ENCODE measurements at regions not wholly inside any gene's neighbourhood (a gene's known extent, or its start where the extent isn't known, plus 50 kb on each side); places are given as distances from the start of the nearest gene placed in this dataset.
"Not testable (repeated sequence)": the region's sequence is repeated elsewhere in the genome, so short reads cannot be mapped to it uniquely, and the experiment has no call there.

- Mint-ChIP-seq H3K9me3 (peaks cover 7 to 38% of the 10 kb centered on the region in 2 donors), H3K27ac (no peak overlapping the region), H3K36me3 (ENCODE audit: insufficient read depth) (no peaks in the 10 kb centered on the region), H3K4me3 (no peak overlapping the region), H3K27me3 (no peaks in the 10 kb centered on the region), H3K4me1 (ENCODE audit: low read depth in 2 of 2) (no peaks in the 10 kb centered on the region)
- DNase-seq: no peak
- no peak for ATAC-seq (replicated peaks)
Measured at GRCh38 chr7:153158149-153158548, 398.6 kb downstream of the ACTR3B start.

- Mint-ChIP-seq H3K4me1 (ENCODE audit: low read depth in 2 of 2) (no peaks in the 10 kb centered on the region), H3K27me3 (no peaks in the 10 kb centered on the region), H3K4me3 (no peak overlapping the region), H3K36me3 (ENCODE audit: insufficient read depth) (no peaks in the 10 kb centered on the region), H3K9me3 (peaks cover 2 to 36% of the 10 kb centered on the region in 2 donors), H3K27ac (no peak overlapping the region)
- DNase-seq (no peak), ATAC-seq (replicated peaks) (no peak)
Measured at GRCh38 chr7:153170287-153170686, 410.7 kb downstream of the ACTR3B start.

GRCh38 chr7:153185936-153186335 lies 426.4 kb downstream of the ACTR3B start:
- no peak overlapping the region for H3K27ac Mint-ChIP-seq
- DNase-seq (no peak), ATAC-seq (replicated peaks) (no peak)
- no peaks in the 10 kb centered on the region for H3K4me1 Mint-ChIP-seq (ENCODE audit: low read depth in 2 of 2)
- H3K36me3 Mint-ChIP-seq (ENCODE audit: insufficient read depth): no peaks in the 10 kb centered on the region
- H3K27me3 Mint-ChIP-seq: no peaks in the 10 kb centered on the region
- H3K4me3 Mint-ChIP-seq: no peak overlapping the region
- H3K9me3 Mint-ChIP-seq: peaks cover 12 to 22% of the 10 kb centered on the region in 2 donors

- Mint-ChIP-seq H3K36me3 (ENCODE audit: insufficient read depth) (no peaks in the 10 kb centered on the region), H3K4me1 (ENCODE audit: low read depth in 2 of 2) (no peaks in the 10 kb centered on the region), H3K27ac (no peak overlapping the region), H3K4me3 (no peak overlapping the region), H3K27me3 (no peaks in the 10 kb centered on the region), H3K9me3 (peaks cover 12 to 14% of the 10 kb centered on the region in 2 donors)
- ATAC-seq (replicated peaks) (no peak), DNase-seq (no peak)
Measured at GRCh38 chr7:153188161-153188560, 428.6 kb downstream of the ACTR3B start.

GRCh38 chr7:153188630-153189029 lies 429.1 kb downstream of the ACTR3B start:
- ATAC-seq (replicated peaks) (no peak), DNase-seq (no peak)
- no peak overlapping the region for H3K27ac Mint-ChIP-seq
- H3K27me3 Mint-ChIP-seq: no peaks in the 10 kb centered on the region
- H3K4me3 Mint-ChIP-seq: no peak overlapping the region
- no peaks in the 10 kb centered on the region for H3K4me1 Mint-ChIP-seq (ENCODE audit: low read depth in 2 of 2)
- no peaks in the 10 kb centered on the region for H3K36me3 Mint-ChIP-seq (ENCODE audit: insufficient read depth)
- peaks cover 12 to 14% of the 10 kb centered on the region in 2 donors for H3K9me3 Mint-ChIP-seq

- H3K9me3 Mint-ChIP-seq: peaks cover 5 to 14% of the 10 kb centered on the region in 2 donors
- no peak overlapping the region for H3K27ac Mint-ChIP-seq
- no peak for DNase-seq
- no peaks in the 10 kb centered on the region for H3K4me1 Mint-ChIP-seq (ENCODE audit: low read depth in 2 of 2)
- H3K36me3 Mint-ChIP-seq (ENCODE audit: insufficient read depth): no peaks in the 10 kb centered on the region
- no peak for ATAC-seq (replicated peaks)
- no peak overlapping the region for H3K4me3 Mint-ChIP-seq
- no peaks in the 10 kb centered on the region for H3K27me3 Mint-ChIP-seq
Measured at GRCh38 chr7:153190452-153190851, 430.9 kb downstream of the ACTR3B start.

- Mint-ChIP-seq H3K9me3 (peaks cover 5 to 13% of the 10 kb centered on the region in 2 donors), H3K27ac (no peak overlapping the region), H3K27me3 (no peaks in the 10 kb centered on the region), H3K4me3 (no peak overlapping the region), H3K36me3 (ENCODE audit: insufficient read depth) (no peaks in the 10 kb centered on the region), H3K4me1 (ENCODE audit: low read depth in 2 of 2) (no peaks in the 10 kb centered on the region)
- ATAC-seq (replicated peaks): no peak
- DNase-seq: no peak
Measured at GRCh38 chr7:153190986-153191385, 431.4 kb downstream of the ACTR3B start.

GRCh38 chr7:153193144-153193595 lies 433.6 kb downstream of the ACTR3B start:
- Mint-ChIP-seq H3K27ac (no peak overlapping the region), H3K9me3 (peaks cover 5 to 10% of the 10 kb centered on the region in 2 donors), H3K4me1 (ENCODE audit: low read depth in 2 of 2) (no peaks in the 10 kb centered on the region), H3K27me3 (no peaks in the 10 kb centered on the region), H3K36me3 (ENCODE audit: insufficient read depth) (no peaks in the 10 kb centered on the region), H3K4me3 (no peak overlapping the region)
- DNase-seq (no peak), ATAC-seq (replicated peaks) (no peak)

GRCh38 chr7:153217032-153217431 lies 457.5 kb downstream of the ACTR3B start:
- Mint-ChIP-seq H3K36me3 (ENCODE audit: insufficient read depth) (peaks cover 4% of the 10 kb centered on the region), H3K4me3 (no peak overlapping the region), H3K9me3 (peaks cover 12 to 27% of the 10 kb centered on the region in 2 donors), H3K27ac (no peak overlapping the region), H3K4me1 (ENCODE audit: low read depth in 2 of 2) (no peaks in the 10 kb centered on the region), H3K27me3 (no peaks in the 10 kb centered on the region)
- DNase-seq (no peak), ATAC-seq (replicated peaks) (no peak)

GRCh38 chr7:153224890-153225289 lies 465.3 kb downstream of the ACTR3B start:
- ATAC-seq (replicated peaks): no peak
- H3K4me3 Mint-ChIP-seq: no peak overlapping the region
- no peak overlapping the region for H3K27ac Mint-ChIP-seq
- H3K4me1 Mint-ChIP-seq (ENCODE audit: low read depth in 2 of 2): no peaks in the 10 kb centered on the region
- H3K27me3 Mint-ChIP-seq: no peaks in the 10 kb centered on the region
- peaks cover 3 to 37% of the 10 kb centered on the region in 2 donors for H3K9me3 Mint-ChIP-seq
- H3K36me3 Mint-ChIP-seq (ENCODE audit: insufficient read depth): no peaks in the 10 kb centered on the region
- no peak for DNase-seq

GRCh38 chr7:153245136-153245535 lies 485.6 kb downstream of the ACTR3B start:
- not testable (repeated sequence) for H3K4me3 Mint-ChIP-seq; H3K4me1 Mint-ChIP-seq (ENCODE audit: low read depth in 2 of 2); H3K36me3 Mint-ChIP-seq (ENCODE audit: insufficient read depth); H3K27me3 Mint-ChIP-seq; ATAC-seq (replicated peaks); H3K9me3 Mint-ChIP-seq; H3K27ac Mint-ChIP-seq; DNase-seq

- ATAC-seq (replicated peaks) (no peak), DNase-seq (no peak)
- Mint-ChIP-seq H3K36me3 (ENCODE audit: insufficient read depth) (no peaks in the 10 kb centered on the region), H3K9me3 (peaks cover 0 to 8% of the 10 kb centered on the region in 2 donors), H3K4me1 (ENCODE audit: low read depth in 2 of 2) (no peaks in the 10 kb centered on the region), H3K4me3 (no peak overlapping the region), H3K27me3 (no peaks in the 10 kb centered on the region), H3K27ac (no peak overlapping the region)
Measured at GRCh38 chr7:153245809-153246208, 486.3 kb downstream of the ACTR3B start.

GRCh38 chr7:153247926-153248325 lies 488.4 kb downstream of the ACTR3B start:
- no peaks in the 10 kb centered on the region for H3K36me3 Mint-ChIP-seq (ENCODE audit: insufficient read depth)
- H3K27me3 Mint-ChIP-seq: no peaks in the 10 kb centered on the region
- H3K4me1 Mint-ChIP-seq (ENCODE audit: low read depth in 2 of 2): no peaks in the 10 kb centered on the region
- peaks cover 4 to 11% of the 10 kb centered on the region in 2 donors for H3K9me3 Mint-ChIP-seq
- no peak overlapping the region for H3K27ac Mint-ChIP-seq
- DNase-seq: no peak
- no peak overlapping the region for H3K4me3 Mint-ChIP-seq
- ATAC-seq (replicated peaks): no peak

- no peaks in the 10 kb centered on the region for H3K27me3 Mint-ChIP-seq
- H3K9me3 Mint-ChIP-seq: peaks cover 0 to 2% of the 10 kb centered on the region in 2 donors
- H3K36me3 Mint-ChIP-seq (ENCODE audit: insufficient read depth): no peaks in the 10 kb centered on the region
- no peak overlapping the region for H3K4me3 Mint-ChIP-seq
- DNase-seq: no peak
- H3K27ac Mint-ChIP-seq: no peak overlapping the region
- no peak for ATAC-seq (replicated peaks)
- no peaks in the 10 kb centered on the region for H3K4me1 Mint-ChIP-seq (ENCODE audit: low read depth in 2 of 2)
Measured at GRCh38 chr7:153258686-153259085, 499.1 kb downstream of the ACTR3B start.

GRCh38 chr7:153276394-153276793 lies 516.8 kb downstream of the ACTR3B start:
- no peak overlapping the region for H3K4me3 Mint-ChIP-seq
- H3K9me3 Mint-ChIP-seq: peaks cover 0 to 6% of the 10 kb centered on the region in 2 donors
- no peaks in the 10 kb centered on the region for H3K27me3 Mint-ChIP-seq
- H3K4me1 Mint-ChIP-seq (ENCODE audit: low read depth in 2 of 2): no peaks in the 10 kb centered on the region
- no peak overlapping the region for H3K27ac Mint-ChIP-seq
- no peaks in the 10 kb centered on the region for H3K36me3 Mint-ChIP-seq (ENCODE audit: insufficient read depth)
- no peak for ATAC-seq (replicated peaks)
- no peak for DNase-seq

Data from effector memory CD8-positive, alpha-beta T cell (primary cell).